Activated CD4-positive, alpha-beta memory T cell treated with anti-CD3 and anti-CD28 coated beads, Interleukin-2, amount 10 ng/mL, durations not matched to agents 7 days and 5 days (primary cell): ENCODE measurements at regions not wholly inside any gene's neighbourhood (a gene's known extent, or its start where the extent isn't known, plus 50 kb on each side); places are given as distances from the start of the nearest gene placed in this dataset.

Source experiments
- CTCF ChIA-PET: fragments of 350-600 bp; sonication (Branson Sonifier 250); formaldehyde crosslinking; loops from one replicate; lab custom pipeline; 2021; ENCODE audit warnings: antibody characterized with exemption, inconsistent platforms; lab: Charles Lee
- POLR2A ChIA-PET: fragments of 350-600 bp; sonication (Branson Sonifier 250); formaldehyde crosslinking; loops from one replicate; lab custom pipeline; 2021; ENCODE audit warnings: antibody characterized with exemption; lab: Charles Lee
- DNase-seq: peaks from one replicate; pipeline ENCODE4 v3.0.0-alpha.2; 2020
- H3K27ac Mint-ChIP-seq: one replicate; pipeline ENCODE4 v1.8.0; 2021; ENCODE audit warnings: mild to moderate bottlenecking, mixed read lengths
- H3K27me3 Mint-ChIP-seq: one replicate; pipeline ENCODE4 v1.8.0; 2021; ENCODE audit warnings: mixed read lengths
- H3K36me3 Mint-ChIP-seq: one replicate; pipeline ENCODE4 v1.8.0; 2021; ENCODE audit warnings: low read depth, mixed read lengths
- H3K4me1 Mint-ChIP-seq: one replicate; pipeline ENCODE4 v1.8.0; 2021; ENCODE audit warnings: mixed read lengths
- H3K4me3 Mint-ChIP-seq: one replicate; pipeline ENCODE4 v1.8.0; 2021; ENCODE audit warnings: mild to moderate bottlenecking, mixed read lengths
- H3K9me3 Mint-ChIP-seq: one replicate; pipeline ENCODE4 v1.8.0; 2021; ENCODE audit warnings: mixed read lengths

DNA sequence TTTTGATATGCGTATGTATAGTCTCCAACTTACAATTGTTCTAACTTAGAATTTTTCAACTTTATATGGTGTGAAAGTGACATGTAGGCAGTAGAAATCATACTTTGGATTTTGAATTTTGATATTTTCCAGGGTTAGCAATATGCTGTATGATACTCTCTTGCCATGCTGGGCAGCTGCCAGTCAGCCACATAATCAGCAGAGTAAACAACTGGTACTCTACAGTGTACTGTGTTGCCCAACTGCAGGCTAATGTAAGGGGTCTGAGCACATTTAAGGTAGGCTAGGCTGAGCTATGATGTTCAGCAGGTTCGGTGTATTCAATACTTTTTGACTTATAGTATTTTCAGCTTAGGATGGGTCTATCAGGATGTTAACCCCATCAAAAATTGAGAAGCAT, 52.0 kb upstream of the RYK start:
- Mint-ChIP-seq H3K9me3 (no peaks in the 10 kb centered on the region), H3K4me3 (no peak overlapping the region), H3K27me3 (peaks cover 63% of the 10 kb centered on the region), H3K27ac (no peak overlapping the region), H3K36me3 (no peaks in the 10 kb centered on the region), H3K4me1 (no peaks in the 10 kb centered on the region)
- no peak for DNase-seq
- CTCF ChIA-PET = interaction anchor here (0.9 to 1.5 kb wide), 4 partner anchors 89 to 176 kb away, joined by 3 to 5 read pairs (median 4); no protein-coding TSS in a partner anchor
- POLR2A ChIA-PET = interaction anchor here (0.7 kb wide), 1 partner anchor 8 kb away, joined by 3 read pairs; no protein-coding TSS in a partner anchor

GRCh38 chr3:134300520-134300919, 49.9 kb upstream of the RYK start:
- Mint-ChIP-seq H3K36me3 (peaks cover 2% of the 10 kb centered on the region), H3K27me3 (peaks cover 64% of the 10 kb centered on the region), H3K4me3 (no peak overlapping the region), H3K9me3 (peaks cover 5% of the 10 kb centered on the region), H3K27ac (no peak overlapping the region), H3K4me1 (no peaks in the 10 kb centered on the region)
- ChIA-PET CTCF (no interaction called here), POLR2A (no interaction called here)
- no peak for DNase-seq
